ENCODE measurements at regions not wholly inside any gene's neighbourhood (a gene's known extent, or its start where the extent isn't known, plus 50 kb on each side); places are given as distances from the start of the nearest gene placed in this dataset.

DNA sequence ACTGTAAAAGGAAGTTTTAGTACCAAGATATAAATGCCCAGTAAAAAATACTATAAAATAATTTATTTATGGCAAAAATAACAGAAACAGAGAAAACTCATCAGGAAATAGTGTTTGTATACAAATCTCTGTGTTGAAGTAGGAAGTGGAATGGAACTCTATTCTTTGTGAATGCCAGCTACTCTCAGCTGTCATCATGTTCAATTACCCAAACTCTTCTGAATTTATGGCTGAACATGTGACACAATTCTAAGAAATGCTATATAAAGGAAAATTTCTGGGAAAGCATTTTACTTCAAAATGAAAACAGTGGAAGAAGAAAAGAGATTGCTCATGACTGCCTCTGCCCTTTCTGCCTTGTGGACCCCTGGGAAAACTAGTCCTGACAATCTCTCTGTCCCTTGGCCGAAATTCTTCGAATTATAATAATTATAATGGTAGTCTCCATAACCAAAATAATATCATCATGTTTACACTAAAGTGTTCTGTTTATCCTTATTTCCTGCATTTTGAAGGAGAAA, 522.3 kb upstream of the ST8SIA4 start:
- H3K36me3 ChIP-seq (ENCODE audit: insufficient read depth, low read length): no peaks in the 10 kb centered on the region
- H2AFZ ChIP-seq (ENCODE audit: low read length): no peak overlapping the region
- H4K20me1 ChIP-seq (ENCODE audit: insufficient read depth, low read length, poor library complexity, severe bottlenecking): no peaks in the 10 kb centered on the region
- H3F3A ChIP-seq (ENCODE audit: low read depth): no peaks in the 10 kb centered on the region
- no peaks in the 10 kb centered on the region for H3K9me3 ChIP-seq (ENCODE audit: insufficient read depth, low read depth, low read length)
- H3K9me2 ChIP-seq (replicated peaks; ENCODE audit: low read depth, low read length): no peaks in the 10 kb centered on the region
- H3K27me3 ChIP-seq (ENCODE audit: insufficient read depth, low read length, poor library complexity, severe bottlenecking): no peaks in the 10 kb centered on the region
- H3K4me2 ChIP-seq (ENCODE audit: low read depth, low read length, poor library complexity, severe bottlenecking): no peak overlapping the region
- no peaks in the 10 kb centered on the region for H3K4me1 ChIP-seq (ENCODE audit: insufficient read depth, low read length, poor library complexity, severe bottlenecking)
- no peak overlapping the region for H3K9ac ChIP-seq (ENCODE audit: low read depth, low read length, poor library complexity, severe bottlenecking)
- H3K4me3 ChIP-seq (ENCODE audit: low read length, poor library complexity, severe bottlenecking): no peak overlapping the region
- H3K79me2 ChIP-seq (ENCODE audit: insufficient read depth, low read length): no peaks in the 10 kb centered on the region
- no peak for TF ChIP-seq EZH2phosphoT487 (IDR thresholded peaks at IDR 0.05; ENCODE audit: borderline replicate concordance)
- TF ChIP-seq, protein P1, sequence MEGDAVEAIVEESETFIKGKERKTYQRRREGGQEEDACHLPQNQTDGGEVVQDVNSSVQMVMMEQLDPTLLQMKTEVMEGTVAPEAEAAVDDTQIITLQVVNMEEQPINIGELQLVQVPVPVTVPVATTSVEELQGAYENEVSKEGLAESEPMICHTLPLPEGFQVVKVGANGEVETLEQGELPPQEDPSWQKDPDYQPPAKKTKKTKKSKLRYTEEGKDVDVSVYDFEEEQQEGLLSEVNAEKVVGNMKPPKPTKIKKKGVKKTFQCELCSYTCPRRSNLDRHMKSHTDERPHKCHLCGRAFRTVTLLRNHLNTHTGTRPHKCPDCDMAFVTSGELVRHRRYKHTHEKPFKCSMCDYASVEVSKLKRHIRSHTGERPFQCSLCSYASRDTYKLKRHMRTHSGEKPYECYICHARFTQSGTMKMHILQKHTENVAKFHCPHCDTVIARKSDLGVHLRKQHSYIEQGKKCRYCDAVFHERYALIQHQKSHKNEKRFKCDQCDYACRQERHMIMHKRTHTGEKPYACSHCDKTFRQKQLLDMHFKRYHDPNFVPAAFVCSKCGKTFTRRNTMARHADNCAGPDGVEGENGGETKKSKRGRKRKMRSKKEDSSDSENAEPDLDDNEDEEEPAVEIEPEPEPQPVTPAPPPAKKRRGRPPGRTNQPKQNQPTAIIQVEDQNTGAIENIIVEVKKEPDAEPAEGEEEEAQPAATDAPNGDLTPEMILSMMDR (conservative IDR thresholded peaks at IDR 0.05; ENCODE audit: low read length): no peak

DNA sequence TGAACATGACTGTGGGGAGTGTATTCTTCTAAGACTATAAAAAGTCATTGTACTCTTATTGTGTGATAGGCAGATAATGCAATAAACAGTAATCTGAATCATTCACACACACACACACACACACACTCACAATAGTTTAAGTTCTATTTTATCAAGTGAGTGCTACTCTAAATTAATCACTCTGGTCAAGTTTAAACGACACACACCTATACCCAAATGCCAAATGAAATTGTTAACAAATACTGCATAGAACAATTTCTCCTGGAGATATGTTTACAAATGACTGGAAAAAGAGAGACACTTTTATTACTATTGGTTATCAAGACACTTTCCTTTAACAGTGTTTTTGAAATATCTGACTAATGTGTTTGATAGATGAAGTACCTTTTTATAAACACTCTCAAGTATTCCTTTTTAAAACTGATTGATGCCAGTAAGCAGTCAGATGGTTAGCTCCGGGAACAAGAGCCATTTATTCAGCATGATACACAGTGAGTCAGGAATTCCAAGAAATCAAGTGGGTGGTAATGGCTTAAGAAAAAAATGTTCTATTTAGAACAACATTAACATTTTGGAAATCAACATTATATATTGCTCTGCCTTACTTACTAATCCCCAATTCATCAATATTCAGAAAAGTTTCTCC, 521.6 kb upstream of the ST8SIA4 start:
- Histone ChIP-seq H3K4me3 (ENCODE audit: low read length, poor library complexity, severe bottlenecking) (no peak overlapping the region), H3K9me3 (ENCODE audit: insufficient read depth, low read depth, low read length) (no peaks in the 10 kb centered on the region), H3F3A (ENCODE audit: low read depth) (no peaks in the 10 kb centered on the region), H3K27me3 (ENCODE audit: insufficient read depth, low read length, poor library complexity, severe bottlenecking) (no peaks in the 10 kb centered on the region), H2AFZ (ENCODE audit: low read length) (no peak overlapping the region), H3K9me2 (replicated peaks; ENCODE audit: low read depth, low read length) (no peaks in the 10 kb centered on the region), H3K9ac (ENCODE audit: low read depth, low read length, poor library complexity, severe bottlenecking) (no peak overlapping the region), H3K36me3 (ENCODE audit: insufficient read depth, low read length) (no peaks in the 10 kb centered on the region), H4K20me1 (ENCODE audit: insufficient read depth, low read length, poor library complexity, severe bottlenecking) (no peaks in the 10 kb centered on the region), H3K79me2 (ENCODE audit: insufficient read depth, low read length) (no peaks in the 10 kb centered on the region), H3K4me2 (ENCODE audit: low read depth, low read length, poor library complexity, severe bottlenecking) (no peak overlapping the region), H3K4me1 (ENCODE audit: insufficient read depth, low read length, poor library complexity, severe bottlenecking) (no peaks in the 10 kb centered on the region)
- no peak for TF ChIP-seq EZH2phosphoT487 (IDR thresholded peaks at IDR 0.05; ENCODE audit: borderline replicate concordance)
- TF ChIP-seq, protein P1 (conservative IDR thresholded peaks at IDR 0.05; ENCODE audit: low read length): no peak

DNA sequence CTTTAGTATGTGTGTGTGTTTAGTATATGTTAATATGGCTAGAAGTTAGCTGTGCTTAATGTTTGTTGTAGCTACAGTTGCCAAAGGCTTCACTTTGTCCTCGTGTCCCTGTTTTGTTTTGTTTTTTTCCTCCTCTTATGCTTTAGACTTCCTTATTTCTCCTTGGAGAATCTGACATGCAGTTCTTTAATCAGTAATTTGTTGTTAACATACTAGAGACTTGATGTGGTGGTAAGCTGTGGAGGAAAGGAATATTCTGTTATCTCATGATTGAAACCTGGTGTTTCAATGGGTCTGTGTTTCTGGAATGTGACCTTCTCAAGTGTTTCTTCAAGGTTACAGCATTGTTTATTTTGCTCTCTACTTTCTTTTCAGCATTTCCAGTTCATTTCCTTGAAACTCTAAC, 515.6 kb upstream of the ST8SIA4 start:
- H3K4me2 ChIP-seq (ENCODE audit: low read depth, low read length, poor library complexity, severe bottlenecking): no peak overlapping the region
- no peak overlapping the region for H3K4me3 ChIP-seq (ENCODE audit: low read length, poor library complexity, severe bottlenecking)
- H3K9me3 ChIP-seq (ENCODE audit: insufficient read depth, low read depth, low read length): no peaks in the 10 kb centered on the region
- H3K36me3 ChIP-seq (ENCODE audit: insufficient read depth, low read length): no peaks in the 10 kb centered on the region
- H3F3A ChIP-seq (ENCODE audit: low read depth): no peaks in the 10 kb centered on the region
- no peaks in the 10 kb centered on the region for H3K27me3 ChIP-seq (ENCODE audit: insufficient read depth, low read length, poor library complexity, severe bottlenecking)
- H4K20me1 ChIP-seq (ENCODE audit: insufficient read depth, low read length, poor library complexity, severe bottlenecking): no peaks in the 10 kb centered on the region
- no peaks in the 10 kb centered on the region for H3K79me2 ChIP-seq (ENCODE audit: insufficient read depth, low read length)
- no peak overlapping the region for H3K9ac ChIP-seq (ENCODE audit: low read depth, low read length, poor library complexity, severe bottlenecking)
- no peak overlapping the region for H2AFZ ChIP-seq (ENCODE audit: low read length)
- no peaks in the 10 kb centered on the region for H3K9me2 ChIP-seq (replicated peaks; ENCODE audit: low read depth, low read length)
- no peaks in the 10 kb centered on the region for H3K4me1 ChIP-seq (ENCODE audit: insufficient read depth, low read length, poor library complexity, severe bottlenecking)
- no peak for TF ChIP-seq EZH2phosphoT487 (IDR thresholded peaks at IDR 0.05; ENCODE audit: borderline replicate concordance)
- TF ChIP-seq, protein P1 (conservative IDR thresholded peaks at IDR 0.05; ENCODE audit: low read length): no peak
